ENCODE measurements at regions not wholly inside any gene's neighbourhood (a gene's known extent, or its start where the extent isn't known, plus 50 kb on each side); places are given as distances from the start of the nearest gene placed in this dataset.

DNA sequence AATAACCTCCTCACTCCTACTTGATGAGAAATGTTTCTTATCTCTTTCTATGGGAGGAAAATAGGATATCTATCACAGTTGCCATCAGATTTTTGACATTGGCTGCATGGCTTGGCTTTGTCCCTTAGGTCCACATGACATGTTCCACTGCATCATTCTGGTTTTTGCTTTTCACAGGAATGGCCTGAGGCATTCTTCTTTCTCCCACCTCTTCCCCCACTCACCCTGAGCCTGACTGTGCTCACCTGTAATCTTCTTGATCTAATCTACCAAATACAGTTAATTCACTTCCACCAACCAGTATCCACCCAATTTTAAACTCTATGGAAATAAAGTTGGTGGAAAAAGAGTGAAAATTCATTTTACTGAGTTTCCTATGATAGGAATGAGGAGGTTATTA is 763.5 kb upstream of the CELF4 start:
- Mint-ChIP-seq H3K27ac (no peak overlapping the region), H3K36me3 (ENCODE audit: insufficient read depth) (no peaks in the 10 kb centered on the region), H3K9me3 (peaks cover 2 to 40% of the 10 kb centered on the region in 2 donors), H3K4me3 (no peak overlapping the region), H3K4me1 (ENCODE audit: low read depth in 2 of 2) (no peaks in the 10 kb centered on the region), H3K27me3 (no peaks in the 10 kb centered on the region)
- ATAC-seq (replicated peaks) (no peak), DNase-seq (no peak)

DNA sequence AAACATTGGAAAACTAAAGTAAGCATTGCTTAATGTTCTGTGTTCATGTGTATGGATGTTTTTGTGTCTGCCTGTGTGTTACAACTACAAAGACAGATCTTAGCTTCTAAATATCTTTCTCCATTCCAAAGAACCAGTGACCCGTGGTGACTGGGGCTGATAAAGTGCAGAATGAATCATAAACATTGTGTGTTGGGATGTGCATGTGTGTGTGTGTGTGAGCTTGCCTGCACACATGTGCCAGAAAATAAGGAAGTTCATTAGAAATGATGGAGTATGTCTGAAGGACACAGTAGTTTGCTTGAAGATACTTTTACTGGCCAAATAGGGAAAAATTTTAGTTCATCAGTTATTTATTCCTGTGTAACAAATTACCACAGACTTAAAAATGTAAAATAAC is 756.6 kb upstream of the CELF4 start:
- Mint-ChIP-seq H3K9me3 (peaks cover 6 to 17% of the 10 kb centered on the region in 2 donors), H3K27ac (no peak overlapping the region), H3K4me1 (ENCODE audit: low read depth in 2 of 2) (no peaks in the 10 kb centered on the region), H3K36me3 (ENCODE audit: insufficient read depth) (no peaks in the 10 kb centered on the region), H3K27me3 (no peaks in the 10 kb centered on the region), H3K4me3 (no peak overlapping the region)
- ATAC-seq (replicated peaks), result no peak
- DNase-seq, result no peak

DNA sequence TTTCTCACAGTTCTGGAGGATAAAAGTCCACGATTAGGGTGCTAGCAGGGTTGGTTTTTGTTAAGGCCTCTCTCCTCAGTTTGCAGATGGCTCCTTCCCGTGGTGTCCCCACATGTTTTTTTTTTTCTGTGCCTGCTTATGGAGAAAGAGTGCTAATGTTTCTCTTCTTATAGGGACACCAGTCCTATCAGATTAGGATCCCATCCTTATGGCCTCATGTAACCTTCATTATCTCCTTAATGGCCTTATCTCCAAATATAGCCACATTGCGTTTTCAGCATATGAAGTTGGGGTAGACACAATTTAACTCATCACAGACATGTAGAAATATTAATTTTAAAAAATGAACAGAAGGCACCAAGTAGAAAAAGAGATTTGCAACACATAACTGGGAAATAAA is 755.7 kb upstream of the CELF4 start:
- Mint-ChIP-seq H3K36me3 (ENCODE audit: insufficient read depth) (no peaks in the 10 kb centered on the region), H3K27ac (no peak overlapping the region), H3K4me3 (no peak overlapping the region), H3K4me1 (ENCODE audit: low read depth in 2 of 2) (no peaks in the 10 kb centered on the region), H3K9me3 (peaks cover 6 to 10% of the 10 kb centered on the region in 2 donors), H3K27me3 (no peaks in the 10 kb centered on the region)
- ATAC-seq (replicated peaks) (no peak), DNase-seq (no peak)

DNA sequence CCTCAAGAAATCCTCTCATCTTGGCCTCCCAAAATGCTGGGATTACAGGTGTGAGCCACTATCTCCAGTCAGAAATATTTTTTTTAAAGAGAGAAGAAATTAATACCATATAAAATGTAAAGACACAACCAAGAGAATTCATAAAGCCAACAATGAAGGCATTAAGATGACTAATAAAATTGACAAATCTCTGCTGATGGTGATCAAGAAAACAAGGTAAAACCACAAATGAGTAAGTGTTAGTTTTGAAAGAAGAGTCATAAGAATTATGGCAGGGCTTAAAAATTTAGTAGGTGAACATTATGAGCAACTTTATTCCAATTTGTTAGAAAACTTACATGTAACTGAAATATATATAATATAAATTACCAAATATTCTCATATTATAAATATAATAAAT is 752.8 kb upstream of the CELF4 start:
- ATAC-seq (replicated peaks) (no peak), DNase-seq (no peak)
- Mint-ChIP-seq H3K4me1 (ENCODE audit: low read depth in 2 of 2) (no peaks in the 10 kb centered on the region), H3K9me3 (peaks cover 0 to 7% of the 10 kb centered on the region in 2 donors), H3K27ac (no peak overlapping the region), H3K36me3 (ENCODE audit: insufficient read depth) (no peaks in the 10 kb centered on the region), H3K27me3 (no peaks in the 10 kb centered on the region), H3K4me3 (no peak overlapping the region)

DNA sequence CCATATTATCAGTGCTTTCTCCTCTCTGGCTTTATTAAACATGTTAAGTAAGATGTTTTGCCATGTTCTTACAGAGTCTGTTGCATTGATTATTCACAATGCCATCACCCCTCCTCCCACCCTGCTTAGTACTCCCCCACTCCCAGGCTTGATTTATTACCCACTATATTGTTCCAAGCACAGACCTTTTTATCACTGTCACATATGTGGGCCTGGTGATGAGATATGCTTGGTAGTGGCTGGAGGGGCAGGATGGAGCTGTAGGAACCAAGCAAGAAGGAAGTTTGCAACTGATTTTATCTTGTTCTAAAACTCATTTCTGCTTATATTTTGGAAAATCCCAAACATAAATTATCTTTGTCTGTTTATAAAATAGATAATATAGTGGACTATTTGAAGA is 748.2 kb upstream of the CELF4 start:
- no peaks in the 10 kb centered on the region for H3K27me3 Mint-ChIP-seq
- H3K36me3 Mint-ChIP-seq (ENCODE audit: insufficient read depth), result no peaks in the 10 kb centered on the region
- peaks cover 0 to 6% of the 10 kb centered on the region in 2 donors for H3K9me3 Mint-ChIP-seq
- H3K27ac Mint-ChIP-seq, result no peak overlapping the region
- no peak for ATAC-seq (replicated peaks)
- H3K4me3 Mint-ChIP-seq, result no peak overlapping the region
- DNase-seq, result no peak
- H3K4me1 Mint-ChIP-seq (ENCODE audit: low read depth in 2 of 2), result no peaks in the 10 kb centered on the region

DNA sequence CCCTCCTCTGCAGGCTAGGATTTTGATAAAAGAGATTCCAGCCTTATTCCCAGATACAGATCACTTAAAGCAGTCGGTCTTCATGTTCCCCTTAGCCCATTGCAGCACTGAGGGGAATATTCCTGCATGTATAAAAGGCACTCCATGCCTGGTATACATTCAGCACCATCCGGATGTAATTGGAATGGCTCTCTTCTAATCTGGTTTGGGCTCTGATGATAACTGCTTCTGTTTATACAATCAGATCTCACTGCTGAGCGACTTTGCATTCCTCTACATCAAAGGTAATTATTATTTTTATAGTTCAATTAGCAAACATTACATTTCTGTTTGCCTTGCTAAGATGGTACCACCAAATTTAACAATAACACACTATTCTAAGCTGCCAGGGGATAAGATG is 746.9 kb upstream of the CELF4 start:
- Mint-ChIP-seq H3K27me3 (no peaks in the 10 kb centered on the region), H3K4me1 (ENCODE audit: low read depth in 2 of 2) (no peaks in the 10 kb centered on the region), H3K36me3 (ENCODE audit: insufficient read depth) (no peaks in the 10 kb centered on the region), H3K27ac (no peak overlapping the region), H3K4me3 (no peak overlapping the region), H3K9me3 (peaks cover 0 to 5% of the 10 kb centered on the region in 2 donors)
- DNase-seq, result no peak
- no peak for ATAC-seq (replicated peaks)

DNA sequence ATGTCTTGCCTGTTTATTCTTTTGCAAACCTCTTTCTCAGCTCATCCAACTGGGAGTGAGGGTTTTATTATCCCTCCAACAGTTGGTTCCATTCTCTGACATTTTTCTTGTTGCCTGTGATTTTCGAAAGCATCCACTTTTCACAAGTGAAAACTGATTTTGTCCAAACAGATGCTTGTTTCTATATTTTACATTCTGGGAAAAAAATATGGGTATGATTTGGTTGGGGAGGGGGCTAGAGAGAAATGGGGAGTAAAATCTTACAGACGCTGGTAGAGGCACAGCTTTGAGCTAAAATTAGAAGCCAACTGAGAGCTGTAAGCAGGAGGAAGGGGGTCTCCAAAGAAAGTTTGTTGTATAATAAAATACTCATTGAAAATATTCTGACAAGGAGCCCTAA is 745.3 kb upstream of the CELF4 start:
- DNase-seq, result no peak
- peaks cover 0 to 6% of the 10 kb centered on the region in 2 donors for H3K9me3 Mint-ChIP-seq
- H3K36me3 Mint-ChIP-seq (ENCODE audit: insufficient read depth), result no peaks in the 10 kb centered on the region
- no peaks in the 10 kb centered on the region for H3K27me3 Mint-ChIP-seq
- H3K4me3 Mint-ChIP-seq, result no peak overlapping the region
- no peaks in the 10 kb centered on the region for H3K4me1 Mint-ChIP-seq (ENCODE audit: low read depth in 2 of 2)
- no peak overlapping the region for H3K27ac Mint-ChIP-seq
- no peak for ATAC-seq (replicated peaks)

DNA sequence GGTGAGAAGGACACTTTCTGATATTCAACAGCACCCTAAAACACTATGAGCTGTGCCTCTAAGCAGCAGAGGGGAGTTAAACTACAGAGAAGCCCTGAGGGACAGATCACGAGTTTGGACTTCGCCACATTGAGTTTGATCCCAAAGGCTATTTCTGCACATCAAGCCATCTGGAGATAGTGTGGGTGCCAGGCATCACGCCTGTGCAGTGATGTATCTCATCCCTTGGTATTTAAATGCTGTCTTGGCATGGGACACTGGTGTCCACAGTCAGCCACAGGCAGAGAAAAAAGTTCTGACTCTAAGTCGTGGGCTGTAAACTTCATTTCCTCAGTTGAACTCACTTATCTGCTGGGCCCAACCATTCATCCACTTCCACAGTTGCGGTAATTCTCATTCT is 742.3 kb upstream of the CELF4 start:
- H3K27ac Mint-ChIP-seq, result no peak overlapping the region
- H3K36me3 Mint-ChIP-seq (ENCODE audit: insufficient read depth), result no peaks in the 10 kb centered on the region
- H3K27me3 Mint-ChIP-seq, result no peaks in the 10 kb centered on the region

DNA sequence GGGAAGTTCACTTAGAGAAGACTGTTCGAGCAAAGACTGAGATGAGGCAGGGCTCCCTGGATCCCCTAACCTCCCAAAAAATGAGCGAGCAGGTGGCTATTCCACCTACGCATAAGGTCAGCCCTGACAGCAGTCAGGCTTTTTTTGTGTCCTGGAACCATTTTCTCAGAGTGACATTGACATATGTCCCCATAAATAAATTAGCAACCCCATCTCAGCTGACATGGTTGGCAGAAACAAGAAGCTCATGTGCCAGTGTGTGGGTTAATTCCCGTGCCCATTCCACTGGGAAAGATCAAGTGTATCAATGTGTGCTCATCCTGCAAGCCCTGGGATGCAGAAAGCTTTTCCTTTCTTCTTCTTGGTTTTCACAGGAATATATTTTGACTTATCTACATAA is 740.4 kb upstream of the CELF4 start:
- Mint-ChIP-seq H3K27ac (no peak overlapping the region), H3K27me3 (no peaks in the 10 kb centered on the region), H3K36me3 (ENCODE audit: insufficient read depth) (no peaks in the 10 kb centered on the region), H3K4me1 (ENCODE audit: low read depth in 2 of 2) (no peaks in the 10 kb centered on the region), H3K9me3 (peaks cover 0 to 10% of the 10 kb centered on the region in 2 donors), H3K4me3 (no peak overlapping the region)
- ATAC-seq (replicated peaks), result no peak
- no peak for DNase-seq

More for the DNA sequence above, 742.3 kb upstream of the CELF4 start:
- Mint-ChIP-seq H3K9me3 (peaks cover 0 to 7% of the 10 kb centered on the region in 2 donors), H3K4me3 (no peak overlapping the region), H3K4me1 (ENCODE audit: low read depth in 2 of 2) (no peaks in the 10 kb centered on the region)
- DNase-seq (no peak), ATAC-seq (replicated peaks) (no peak)

DNA sequence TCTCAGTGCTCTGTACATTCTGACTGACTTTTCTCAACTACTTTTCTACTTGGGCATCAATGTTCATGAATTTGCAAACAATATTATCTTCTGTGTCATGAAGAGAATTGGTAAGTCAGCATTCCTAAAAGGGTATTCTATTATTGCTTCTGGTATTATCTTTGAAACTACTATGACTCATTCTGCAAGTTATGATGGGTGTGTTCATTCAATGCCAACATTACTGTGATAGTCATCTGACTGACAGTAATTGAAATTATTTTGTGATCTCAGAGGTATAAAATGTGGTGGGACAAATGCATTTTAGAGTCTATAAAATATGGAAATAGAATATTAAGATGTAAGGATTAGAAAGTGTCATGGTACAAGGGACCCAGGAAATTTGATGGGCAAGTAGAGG is 736.0 kb upstream of the CELF4 start:
- Mint-ChIP-seq H3K36me3 (ENCODE audit: insufficient read depth) (no peaks in the 10 kb centered on the region), H3K9me3 (peaks cover 0 to 10% of the 10 kb centered on the region in 2 donors), H3K4me1 (ENCODE audit: low read depth in 2 of 2) (no peaks in the 10 kb centered on the region), H3K4me3 (no peak overlapping the region), H3K27me3 (no peaks in the 10 kb centered on the region), H3K27ac (no peak overlapping the region)
- ATAC-seq (replicated peaks) (no peak), DNase-seq (no peak)

DNA sequence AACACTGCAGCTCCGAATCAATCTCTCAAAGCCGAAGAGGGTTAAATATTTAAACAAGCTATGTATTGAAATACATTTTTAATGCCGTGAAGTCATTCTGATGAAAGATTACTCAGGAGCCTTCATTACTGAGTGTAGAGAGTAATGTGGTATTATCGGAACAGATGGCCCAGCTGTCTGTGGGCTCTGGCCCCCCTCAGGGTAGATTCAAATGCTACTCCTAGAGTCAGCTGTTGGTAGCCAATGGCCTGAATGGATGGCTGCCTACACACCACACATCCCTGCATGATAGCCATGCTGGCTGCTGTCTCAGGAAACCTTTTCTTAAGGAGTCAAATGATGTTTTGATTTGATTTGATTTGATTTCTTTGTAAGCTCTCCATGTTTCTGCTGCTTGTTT is 732.3 kb upstream of the CELF4 start:
- no peaks in the 10 kb centered on the region for H3K27me3 Mint-ChIP-seq
- DNase-seq, result no peak
- no peaks in the 10 kb centered on the region for H3K36me3 Mint-ChIP-seq (ENCODE audit: insufficient read depth)
- no peak for ATAC-seq (replicated peaks)
- no peak overlapping the region for H3K27ac Mint-ChIP-seq
- peaks cover 7 to 10% of the 10 kb centered on the region in 2 donors for H3K9me3 Mint-ChIP-seq
- no peak overlapping the region for H3K4me3 Mint-ChIP-seq
- no peaks in the 10 kb centered on the region for H3K4me1 Mint-ChIP-seq (ENCODE audit: low read depth in 2 of 2)

DNA sequence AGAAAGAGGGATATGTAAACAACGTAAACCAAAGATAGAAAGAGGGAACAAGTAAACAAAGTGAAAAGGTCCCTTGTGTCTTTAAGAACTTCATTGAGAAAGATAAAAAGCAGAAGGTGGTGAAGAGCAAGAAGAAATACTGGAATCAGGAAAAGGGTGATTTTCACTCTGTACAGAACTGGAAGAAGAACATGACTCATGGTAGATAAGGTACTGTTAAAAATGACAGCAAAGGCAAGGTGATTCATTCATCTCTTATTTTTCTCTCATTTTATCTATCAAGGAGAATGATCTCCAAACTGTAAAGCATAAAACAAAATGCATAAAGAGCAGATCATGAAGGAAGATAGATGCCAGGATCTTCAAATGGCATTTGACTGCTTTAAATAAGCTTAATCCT is 724.6 kb upstream of the CELF4 start:
- H3K9me3 Mint-ChIP-seq, result peaks cover 13 to 15% of the 10 kb centered on the region in 2 donors
- no peak for ATAC-seq (replicated peaks)

DNA sequence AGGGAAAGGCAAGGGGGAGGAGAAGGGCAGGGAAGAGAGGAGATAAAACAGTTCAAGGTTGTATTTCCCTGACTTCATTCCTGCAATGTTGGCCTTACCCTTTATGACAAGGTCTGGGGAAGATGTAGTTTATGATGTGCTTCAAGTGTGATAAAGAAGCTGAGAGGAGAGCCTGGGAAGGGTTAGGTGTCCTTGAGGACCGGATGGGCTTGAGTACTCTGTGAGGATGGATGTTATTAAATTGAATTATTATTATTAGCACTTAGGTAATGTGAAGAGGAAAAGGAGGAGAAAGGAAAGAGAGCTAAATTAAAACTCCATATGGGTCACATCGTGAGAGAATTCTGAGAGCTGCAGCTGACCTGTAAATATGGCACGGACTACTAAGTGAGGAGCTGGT is 719.4 kb upstream of the CELF4 start:
- Mint-ChIP-seq H3K27me3 (no peaks in the 10 kb centered on the region), H3K36me3 (ENCODE audit: insufficient read depth) (no peaks in the 10 kb centered on the region), H3K4me1 (ENCODE audit: low read depth in 2 of 2) (no peaks in the 10 kb centered on the region), H3K27ac (no peak overlapping the region), H3K9me3 (peaks cover 7 to 15% of the 10 kb centered on the region in 2 donors), H3K4me3 (no peak overlapping the region)
- no peak for ATAC-seq (replicated peaks)
- DNase-seq, result no peak

More for the DNA sequence above, 724.6 kb upstream of the CELF4 start:
- Mint-ChIP-seq H3K27ac (no peak overlapping the region), H3K27me3 (no peaks in the 10 kb centered on the region), H3K36me3 (ENCODE audit: insufficient read depth) (no peaks in the 10 kb centered on the region), H3K4me3 (no peak overlapping the region), H3K4me1 (ENCODE audit: low read depth in 2 of 2) (no peaks in the 10 kb centered on the region)
- DNase-seq, result no peak

DNA sequence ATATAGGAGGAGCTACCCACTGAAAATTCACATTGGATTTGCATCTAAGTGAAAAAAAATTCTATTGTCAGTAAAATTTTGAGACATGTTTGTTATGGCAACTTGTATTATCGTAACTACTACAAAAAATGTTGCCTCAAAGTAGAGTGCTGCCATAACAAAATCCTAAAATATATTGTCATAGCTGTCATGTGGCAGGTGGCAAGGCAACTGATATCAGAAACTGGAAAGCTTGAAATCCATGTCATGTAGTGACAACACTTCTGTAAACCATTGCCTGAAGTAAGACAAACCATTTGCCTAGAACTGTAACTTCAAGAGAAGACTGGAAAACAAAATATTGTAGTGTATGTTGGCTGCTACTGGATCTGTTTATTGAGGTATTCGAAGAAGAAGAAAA is 697.5 kb upstream of the CELF4 start:
- H3K4me3 Mint-ChIP-seq, result no peak overlapping the region
- DNase-seq (no peak), ATAC-seq (replicated peaks) (no peak)
- H3K36me3 Mint-ChIP-seq (ENCODE audit: insufficient read depth), result no peaks in the 10 kb centered on the region
- H3K27me3 Mint-ChIP-seq, result no peaks in the 10 kb centered on the region
- no peak overlapping the region for H3K27ac Mint-ChIP-seq
- no peaks in the 10 kb centered on the region for H3K4me1 Mint-ChIP-seq (ENCODE audit: low read depth in 2 of 2)
- peaks cover 9 to 14% of the 10 kb centered on the region in 2 donors for H3K9me3 Mint-ChIP-seq

DNA sequence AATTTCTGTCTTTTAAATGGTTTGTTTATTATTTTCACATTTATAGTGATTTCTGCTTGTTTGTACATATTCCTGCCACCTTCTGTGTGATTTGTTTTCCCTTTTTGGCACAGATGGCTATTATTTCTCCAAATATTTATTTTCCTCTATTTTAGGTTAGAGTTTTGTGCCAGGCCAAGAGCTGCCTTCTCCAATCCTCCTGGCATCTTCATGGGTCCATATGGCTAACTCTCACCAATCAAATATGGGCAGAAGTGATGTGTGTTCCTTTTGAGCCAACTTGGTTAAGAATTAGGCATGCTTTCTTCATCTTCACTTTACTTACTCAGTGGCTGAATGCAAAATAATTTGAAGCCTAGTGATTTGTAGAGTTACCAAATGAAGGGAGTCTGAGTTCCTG is 697.1 kb upstream of the CELF4 start:
- Mint-ChIP-seq H3K36me3 (ENCODE audit: insufficient read depth) (no peaks in the 10 kb centered on the region), H3K9me3 (peaks cover 8 to 10% of the 10 kb centered on the region in 2 donors), H3K4me1 (ENCODE audit: low read depth in 2 of 2) (no peaks in the 10 kb centered on the region), H3K27me3 (no peaks in the 10 kb centered on the region), H3K4me3 (no peak overlapping the region), H3K27ac (no peak overlapping the region)
- no peak for ATAC-seq (replicated peaks)
- DNase-seq, result no peak
